ENCODE measurements at regions not wholly inside any gene's neighbourhood (a gene's known extent, or its start where the extent isn't known, plus 50 kb on each side); places are given as distances from the start of the nearest gene placed in this dataset.

GRCh38 chr10:33669904-33670303 is 335.4 kb upstream of the NRP1 start:
- TF ChIP-seq, protein P1, sequence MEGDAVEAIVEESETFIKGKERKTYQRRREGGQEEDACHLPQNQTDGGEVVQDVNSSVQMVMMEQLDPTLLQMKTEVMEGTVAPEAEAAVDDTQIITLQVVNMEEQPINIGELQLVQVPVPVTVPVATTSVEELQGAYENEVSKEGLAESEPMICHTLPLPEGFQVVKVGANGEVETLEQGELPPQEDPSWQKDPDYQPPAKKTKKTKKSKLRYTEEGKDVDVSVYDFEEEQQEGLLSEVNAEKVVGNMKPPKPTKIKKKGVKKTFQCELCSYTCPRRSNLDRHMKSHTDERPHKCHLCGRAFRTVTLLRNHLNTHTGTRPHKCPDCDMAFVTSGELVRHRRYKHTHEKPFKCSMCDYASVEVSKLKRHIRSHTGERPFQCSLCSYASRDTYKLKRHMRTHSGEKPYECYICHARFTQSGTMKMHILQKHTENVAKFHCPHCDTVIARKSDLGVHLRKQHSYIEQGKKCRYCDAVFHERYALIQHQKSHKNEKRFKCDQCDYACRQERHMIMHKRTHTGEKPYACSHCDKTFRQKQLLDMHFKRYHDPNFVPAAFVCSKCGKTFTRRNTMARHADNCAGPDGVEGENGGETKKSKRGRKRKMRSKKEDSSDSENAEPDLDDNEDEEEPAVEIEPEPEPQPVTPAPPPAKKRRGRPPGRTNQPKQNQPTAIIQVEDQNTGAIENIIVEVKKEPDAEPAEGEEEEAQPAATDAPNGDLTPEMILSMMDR (conservative IDR thresholded peaks at IDR 0.05; ENCODE audit: low read length): no peak
- TF ChIP-seq EZH2phosphoT487 (IDR thresholded peaks at IDR 0.05; ENCODE audit: borderline replicate concordance): no peak
